IMR-90 (cell line): ENCODE measurements at regions not wholly inside any gene's neighbourhood (a gene's known extent, or its start where the extent isn't known, plus 50 kb on each side); places are given as distances from the start of the nearest gene placed in this dataset.
A peak's percentile ranks its signal among the peaks of the same experiment; 100 is the strongest.

ENCODE experiments used
- ATAC-seq: fragments of 200-7000 bp; cut with Tn5 transposase; 2 replicates; pipeline ENCODE4 v1.9.1; 2020; ENCODE audit warnings: low read depth, mild to moderate bottlenecking, moderate library complexity
- BruUV-seq: library from RNA; stranded (reverse); fragments of 400-500 nt; replicated peaks from 2 replicates; lab custom pipeline; 2021; lab: Mats Ljungman, UMichigan
- CTCF ChIA-PET: fragments of 300-600 bp; formaldehyde crosslinking; extraction: SDS; loops from one replicate; lab custom pipeline; 2021; ENCODE audit warnings: antibody characterized with exemption; lab: Yijun Ruan, JAX
- POLR2A ChIA-PET: fragments of 300-600 bp; sonication (Branson Sonifier 250); formaldehyde crosslinking; loops from one replicate; lab custom pipeline; 2022; ENCODE audit warnings: antibody characterized with exemption; ENCODE audit not compliant: unreplicated experiment; lab: Charles Lee
- DNase-seq: peaks from one replicate; pipeline ENCODE4 v3.0.0; 2013
- H2AFZ ChIP-seq: replicated peaks from 2 replicates; pipeline ENCODE3; 2013; ENCODE audit warnings: low read length, mild to moderate bottlenecking; ENCODE audit not compliant: poor library complexity
- H2AK5ac ChIP-seq: 2 replicates; pipeline ENCODE4 v1.6.1; 2013; ENCODE audit warnings: low read depth, low read length, inconsistent platforms
- H2AK9ac ChIP-seq: replicated peaks from 2 replicates; pipeline ENCODE3; 2013; ENCODE audit warnings: mild to moderate bottlenecking, low read depth, low read length, moderate library complexity; ENCODE audit not compliant: poor library complexity
- H2BK120ac ChIP-seq: 2 replicates; pipeline ENCODE4 v1.6.1; 2013; ENCODE audit warnings: low read depth, low read length, inconsistent platforms
- H2BK15ac ChIP-seq: 3 replicates; pipeline ENCODE4 v1.6.1; 2013; ENCODE audit warnings: low read depth, low read length, inconsistent platforms
- H2BK20ac ChIP-seq: 2 replicates; pipeline ENCODE4 v1.6.1; 2013; ENCODE audit warnings: low read depth, mild to moderate bottlenecking, inconsistent platforms, low read length, moderate library complexity
- H2BK5ac ChIP-seq: 2 replicates; pipeline ENCODE4 v1.6.1; 2013; ENCODE audit warnings: mild to moderate bottlenecking, low read depth, low read length, inconsistent platforms; ENCODE audit not compliant: poor library complexity, severe bottlenecking
- H3K14ac ChIP-seq: replicated peaks from 2 replicates; pipeline ENCODE4 v1.6.1; 2013; ENCODE audit warnings: low read depth, low read length, inconsistent platforms
- H3K18ac ChIP-seq: 2 replicates; pipeline ENCODE4 v1.6.1; 2013; ENCODE audit warnings: low read depth, low read length, control low read depth
- H3K23ac ChIP-seq: 2 replicates; pipeline ENCODE4 v1.6.1; 2013; ENCODE audit warnings: low read depth, low read length, inconsistent platforms
- H3K27ac ChIP-seq: 2 replicates; pipeline ENCODE4 v1.5.1; 2013; ENCODE audit warnings: mild to moderate bottlenecking, control low read depth, low read length; ENCODE audit not compliant: insufficient read depth
- H3K27me3 ChIP-seq: 2 replicates; pipeline ENCODE4 v1.6.1; 2013; ENCODE audit warnings: low read length; ENCODE audit not compliant: control insufficient read depth, insufficient read depth
- H3K36me3 ChIP-seq: 2 replicates; pipeline ENCODE4 v1.6.1; 2013; ENCODE audit warnings: low read length, mixed read lengths; ENCODE audit not compliant: control insufficient read depth, insufficient read depth
- H3K4ac ChIP-seq: 2 replicates; pipeline ENCODE4 v1.6.1; 2013; ENCODE audit warnings: low read depth, low read length, inconsistent platforms
- H3K4me1 ChIP-seq: 2 replicates; pipeline ENCODE4 v1.6.1; 2013; ENCODE audit warnings: low read length, mixed read lengths; ENCODE audit not compliant: control insufficient read depth, insufficient read depth
- H3K4me2 ChIP-seq: 2 replicates; pipeline ENCODE4 v1.6.1; 2013; ENCODE audit warnings: low read depth, mild to moderate bottlenecking, control low read depth, low read length, moderate library complexity
- H3K4me3 ChIP-seq: 2 replicates; pipeline ENCODE4 v1.5.1; 2013; ENCODE audit warnings: low read depth, mild to moderate bottlenecking, control low read depth, low read length, moderate library complexity; ENCODE audit not compliant: insufficient read depth
- H3K56ac ChIP-seq: 2 replicates; pipeline ENCODE4 v1.6.1; 2013; ENCODE audit warnings: low read length, inconsistent platforms; ENCODE audit not compliant: insufficient read depth; ENCODE audit errors: extremely low read depth
- H3K79me1 ChIP-seq, 2 experiments: 2 replicates each; pipeline ENCODE4 v1.6.1; 2013; ENCODE audit warnings: low read length in 2 of 2, inconsistent platforms in 1 of 2, low read depth in 1 of 2
- H3K9ac ChIP-seq: 2 replicates; pipeline ENCODE4 v1.6.1; 2013; ENCODE audit warnings: low read depth, low read length, control low read depth
- H3K9me1 ChIP-seq: 2 replicates; pipeline ENCODE4 v1.6.1; 2013; ENCODE audit warnings: low read length, inconsistent platforms; ENCODE audit not compliant: insufficient read depth
- H3K9me3 ChIP-seq: 2 replicates; pipeline ENCODE4 v1.6.1; 2013; ENCODE audit warnings: low read length; ENCODE audit not compliant: control insufficient read depth, insufficient read depth
- H4K20me1 ChIP-seq: 2 replicates; pipeline ENCODE4 v1.6.1; 2013; ENCODE audit warnings: low read length, inconsistent platforms; ENCODE audit not compliant: insufficient read depth
- H4K5ac ChIP-seq: 2 replicates; pipeline ENCODE4 v1.6.1; 2013; ENCODE audit warnings: mild to moderate bottlenecking, low read depth, low read length, control low read depth
- H4K8ac ChIP-seq, 2 experiments: 2 replicates each; pipeline ENCODE4 v1.6.1; 2013; ENCODE audit warnings: low read depth in 2 of 2, low read length in 2 of 2, control low read depth in 1 of 2, inconsistent platforms in 1 of 2
- H4K91ac ChIP-seq: 2 replicates; pipeline ENCODE4 v1.6.1; 2013; ENCODE audit warnings: low read depth, low read length, inconsistent platforms; ENCODE audit not compliant: insufficient read depth
- BHLHE40 ChIP-seq: fragments of 150-350 bp; IDR thresholded peaks from 2 replicates; pipeline ENCODE4 v1.6.1; 2016; ENCODE audit warnings: mild to moderate bottlenecking, low read depth, low read length
- RAD21 ChIP-seq: IDR thresholded peaks from 2 replicates; pipeline ENCODE4 v1.6.1; 2012; ENCODE audit warnings: low read length, improper control_type of control experiment
- WGBS, 2 experiments: methylation state at CpG; one replicate each; pipeline versions ENCODE4 v1.1.5 to v1.1.7; 2013; ENCODE audit warnings: missing lambda C conversion rate in 2 of 2; ENCODE audit not compliant: insufficient read length in 1 of 2; ENCODE audit errors: extremely low coverage in 2 of 2; 5-methylcytosine and 5-hydroxymethylcytosine counted together
- dilution Hi-C: fragments of 300-500 bp; cut with HindIII; formaldehyde crosslinking; loops from one replicate; pipeline ENCODE4 v1.14.3; 2018; ENCODE audit warnings: low sequenced_read_pairs; ENCODE audit not compliant: unreplicated experiment
- in situ Hi-C: fragments of 300-500 bp; cut with MboI; formaldehyde crosslinking; loops from 3 replicates; pipeline ENCODE4 v1.14.3; 2019; ENCODE audit warnings: low sequenced_read_pairs, inconsistent platforms, mixed read lengths
- intact Hi-C: fragments of 100-400 bp; cut with micrococcal nuclease; formaldehyde crosslinking; loops from 2 replicates; pipeline ENCODE4 v1.10.0; 2022

DNA sequence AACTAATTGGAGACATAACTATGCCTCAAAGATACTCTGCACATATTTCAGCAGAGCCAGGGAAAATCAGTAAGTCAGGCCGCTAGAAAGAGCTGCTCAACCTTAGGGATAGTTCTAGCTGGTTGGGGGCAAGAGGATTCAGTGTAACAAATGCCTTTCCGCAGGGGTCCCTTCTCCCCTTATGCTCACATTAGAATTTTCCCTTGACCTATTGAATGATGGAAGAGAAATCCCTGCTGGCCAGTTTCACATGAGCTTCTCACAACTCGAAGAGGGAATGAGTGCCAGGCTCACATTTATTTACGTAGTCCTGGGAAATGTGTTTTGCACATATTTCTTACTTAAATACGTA lies 66.2 kb upstream of the USP9X start:
- Histone ChIP-seq H3K4ac (no peak overlapping the region), H2BK120ac (no peak overlapping the region), H3K27me3 (peaks cover 2% of the 10 kb centered on the region; the same call in 1 of the 2 replicates), H2AK9ac (no peak overlapping the region), H3K9ac (no peak overlapping the region), H3K79me1 (no peaks in the 10 kb centered on the region), H3K4me2 (no peak overlapping the region), H4K8ac (no peak overlapping the region), H4K91ac (no peak overlapping the region), H2BK5ac (no peak overlapping the region), H2BK20ac (no peak overlapping the region), H2AFZ (peak overlapping the region; percentile 68), H4K5ac (no peak overlapping the region), H3K4me3 (no peak overlapping the region), H3K18ac (no peak overlapping the region), H4K20me1 (no peaks in the 10 kb centered on the region), H3K23ac (no peak overlapping the region), H3K4me1 (no peaks in the 10 kb centered on the region), H3K27ac (no peak overlapping the region), H3K9me1 (0 out of 2 replicates have a peak, but pooled peaks cover 2% of the 10 kb centered on the region), H3K14ac (no peak overlapping the region), H3K56ac (no peak overlapping the region), H2AK5ac (no peak overlapping the region), H2BK15ac (no peak overlapping the region), H3K36me3 (no peaks in the 10 kb centered on the region), H3K9me3 (no peaks in the 10 kb centered on the region; the same call in 1 of the 2 replicates)
- no peak for TF ChIP-seq BHLHE40
- TF ChIP-seq RAD21 = no peak
- in situ Hi-C loops (no loop called here), dilution Hi-C loops (no loop called here), intact Hi-C loops (no loop called here)
- ATAC-seq (no peak), DNase-seq (no peak)
- ChIA-PET POLR2A (no interaction called here), CTCF (no interaction called here)
- no TSS peak for BruUV-seq
- WGBS, 2 experiments = no CpG with 5 or more reads among the region's 5 CpGs
